HepG2 (cell line): ENCODE measurements at regions not wholly inside any gene's neighbourhood (a gene's known extent, or its start where the extent isn't known, plus 50 kb on each side); places are given as distances from the start of the nearest gene placed in this dataset.

Source experiments
- ATAC-seq: fragments of 200-7000 bp; cut with Tn5 transposase; 3 replicates; pipeline ENCODE4 v1.9.1; 2020; ENCODE audit warnings: mild to moderate bottlenecking, moderate library complexity
- BruUV-seq: library from RNA; stranded (reverse); fragments of 400-500 nt; replicated peaks from 2 replicates; lab custom pipeline; 2021; lab: Mats Ljungman, UMichigan
- CTCF ChIA-PET: fragments of 300-600 bp; formaldehyde crosslinking; extraction: SDS; loops from one replicate; lab custom pipeline; 2021; ENCODE audit warnings: low total read pairs, inconsistent platforms, low intra/inter-chr PET ratio; lab: Yijun Ruan, JAX
- POLR2A ChIA-PET: fragments of 350-600 bp; sonication (Branson Sonifier 250); formaldehyde crosslinking; loops from one replicate; lab custom pipeline; 2020; ENCODE audit warnings: antibody characterized with exemption, inconsistent platforms; lab: Yijun Ruan, JAX
- DNase-seq: peaks from one replicate; pipeline ENCODE4 v3.0.0-alpha.2; 2015; ENCODE audit warnings: low spot score
- FAIRE-seq: peaks from 3 replicates; lab custom pipeline; 2011; peaks lifted over from hg19 to GRCh38; lab: Jason Lieb, UNC
- H2AFZ ChIP-seq: one replicate; pipeline ENCODE4 v1.6.1; 2011; ENCODE audit warnings: low read length, inconsistent platforms
- H3K27ac ChIP-seq: fragments of 300-600 bp; 3 replicates; pipeline ENCODE4 v1.8.0; 2011; ENCODE audit warnings: mixed run types, mild to moderate bottlenecking, mixed read lengths, low read length, inconsistent platforms; ENCODE audit not compliant: insufficient read depth; ENCODE audit errors: extremely low read length
- H3K27me3 ChIP-seq, 2 experiments: fragments of 200-600 bp in 1 of 2; 2 replicates in 1 of 2; 3 replicates in 1 of 2; pipeline versions ENCODE4 v1.6.0 to v1.8.0; 2011; ENCODE audit warnings: low read length in 2 of 2, mild to moderate bottlenecking in 2 of 2, moderate library complexity in 2 of 2, inconsistent platforms in 1 of 2; ENCODE audit not compliant: insufficient read depth in 2 of 2, control insufficient read depth in 1 of 2
- H3K36me3 ChIP-seq, 2 experiments: fragments of 200-600 bp in 1 of 2; replicated peaks in 1 of 2; 2 replicates in 1 of 2; 3 replicates in 1 of 2; pipeline versions ENCODE4 v1.5.1 to v1.8.0; 2011; ENCODE audit warnings: low read length in 2 of 2, inconsistent platforms in 1 of 2; ENCODE audit not compliant: insufficient read depth in 2 of 2, control insufficient read depth in 1 of 2
- H3K4me1 ChIP-seq: 2 replicates; pipeline ENCODE4 v1.5.1; 2012; ENCODE audit warnings: low read length, inconsistent platforms; ENCODE audit not compliant: insufficient read depth
- H3K4me2 ChIP-seq: 2 replicates; pipeline ENCODE4 v1.6.0; 2011; ENCODE audit warnings: low read depth, low read length, inconsistent platforms
- H3K4me3 ChIP-seq, 3 experiments: fragments of 200-600 bp in 1 of 3; sonication (generic), shearing (Covaris generic) in 1 of 3; replicated peaks in 1 of 3; 2 replicates each; pipeline ENCODE4 v1.5.1; 2011 to 2016; ENCODE audit warnings: low read length in 3 of 3, inconsistent platforms in 2 of 3, low read depth in 2 of 3, mild to moderate bottlenecking in 2 of 3, control low read depth in 1 of 3, mixed read lengths in 1 of 3; ENCODE audit not compliant: insufficient read depth in 1 of 3
- H3K79me2 ChIP-seq: one replicate; pipeline ENCODE4 v1.6.1; 2011; ENCODE audit warnings: low read length, inconsistent platforms; ENCODE audit not compliant: insufficient read depth
- H3K9ac ChIP-seq: 2 replicates; pipeline ENCODE4 v1.6.0; 2011; ENCODE audit warnings: mild to moderate bottlenecking, low read depth, low read length, inconsistent platforms; ENCODE audit not compliant: insufficient read depth
- H3K9me3 ChIP-seq: 2 replicates; pipeline ENCODE4 v1.5.1; 2012; ENCODE audit warnings: mild to moderate bottlenecking, low read length
- H4K20me1 ChIP-seq: 2 replicates; pipeline ENCODE4 v1.6.0; 2011; ENCODE audit warnings: inconsistent platforms, mild to moderate bottlenecking, low read length, moderate library complexity; ENCODE audit not compliant: insufficient read depth
- ASH2L ChIP-seq: fragments of 300-600, 200-600 bp; sonication (generic); IDR thresholded peaks from 2 replicates; pipeline ENCODE4 v1.7.0; 2017; ENCODE audit warnings: low read depth, mild to moderate bottlenecking, moderate library complexity, mixed read lengths, low read length; ENCODE audit not compliant: insufficient read length
- BRCA1 ChIP-seq: sonication (generic); formaldehyde crosslinking; IDR thresholded peaks from 2 replicates; pipeline ENCODE4 v1.4.0; 2020; ENCODE audit warnings: missing genetic modification reagents
- GABPB1 ChIP-seq: IDR thresholded peaks from 2 replicates; pipeline ENCODE4 v1.6.1; 2016; ENCODE audit warnings: mild to moderate bottlenecking, missing genetic modification reagents, moderate library complexity, missing compliant biosample characterization
- HNF4A ChIP-seq: sonication (generic); formaldehyde crosslinking; IDR thresholded peaks from 2 replicates; pipeline ENCODE4 v1.4.0; 2020; ENCODE audit warnings: missing genetic modification reagents
- IRF2 ChIP-seq: IDR thresholded peaks from 2 replicates; pipeline ENCODE4 v1.6.1; 2018; ENCODE audit warnings: missing genetic modification reagents, missing compliant biosample characterization
- NFRKB ChIP-seq: fragments of 450-650 bp; IDR thresholded peaks from 2 replicates; pipeline ENCODE4 v1.6.1; 2017
- NFYC ChIP-seq: IDR thresholded peaks from 2 replicates; pipeline ENCODE4 v1.6.1; 2016; ENCODE audit warnings: missing genetic modification reagents, missing compliant biosample characterization
- NONO ChIP-seq, 2 experiments: fragments of 450-650 bp in 1 of 2; sonication (generic) in 1 of 2; formaldehyde crosslinking in 1 of 2; IDR thresholded peaks in 1 of 2; conservative IDR thresholded peaks in 1 of 2; 2 replicates each; pipeline versions ENCODE4 v1.6.1 to v1.8.0; 2017 to 2022; ENCODE audit warnings: mild to moderate bottlenecking in 1 of 2, missing genetic modification reagents in 1 of 2, moderate library complexity in 1 of 2
- POLR2AphosphoS2 ChIP-seq: IDR thresholded peaks from 2 replicates; pipeline ENCODE4 v1.6.1; 2011; ENCODE audit warnings: low read depth, low read length, improper control_type of control experiment
- PTBP1 ChIP-seq: fragments of 200-400 bp; formaldehyde crosslinking; IDR thresholded peaks from 2 replicates; pipeline ENCODE4 v1.6.1; 2018; ENCODE audit warnings: low read length, low read depth; ENCODE audit not compliant: poor library complexity, severe bottlenecking
- STAG1 ChIP-seq: sonication (generic); formaldehyde crosslinking; IDR thresholded peaks from 2 replicates; pipeline ENCODE4 v1.4.0; 2020; ENCODE audit warnings: missing genetic modification reagents
- ZC3H13 ChIP-seq: sonication (generic); formaldehyde crosslinking; IDR thresholded peaks from 2 replicates; pipeline ENCODE4 v1.8.1; 2023; ENCODE audit warnings: mild to moderate bottlenecking, missing genetic modification reagents, moderate library complexity
- ZNF20 ChIP-seq: sonication (generic); formaldehyde crosslinking; IDR thresholded peaks from 2 replicates; pipeline ENCODE4 v1.4.0; 2020; ENCODE audit warnings: mild to moderate bottlenecking, moderate library complexity, missing genetic modification reagents
- ZNF44 ChIP-seq: sonication (generic); formaldehyde crosslinking; IDR thresholded peaks from 2 replicates; pipeline ENCODE4 v1.5.1; 2020; ENCODE audit warnings: mild to moderate bottlenecking, missing genetic modification reagents
- ZNF7 ChIP-seq: IDR thresholded peaks from 2 replicates; pipeline ENCODE4 v1.6.1; 2016; ENCODE audit warnings: missing biosample characterization, missing genetic modification reagents
- WGBS: methylation state at CpG from one replicate; pipeline ENCODE4 v1.1.6; 2017; ENCODE audit warnings: low lambda C conversion rate; 5-methylcytosine and 5-hydroxymethylcytosine counted together
- in situ Hi-C: cut with HindIII; loops from 2 replicates; pipeline ENCODE4 v1.10.0; 2017; ENCODE audit warnings: low pct_unique_long_range_greater_than_20kb; ENCODE audit not compliant: extremely low pct_ligation_motif_present
- intact Hi-C: fragments of 100-400 bp; cut with micrococcal nuclease; formaldehyde crosslinking; loops from one replicate; pipeline ENCODE4 v1.10.0; 2022; ENCODE audit not compliant: unreplicated experiment
- TF ChIP-seq, protein P1 (sequence below): sonication (generic); formaldehyde crosslinking; IDR thresholded peaks from 2 replicates; pipeline ENCODE4; 2020; ENCODE audit warnings: missing genetic modification reagents, mild to moderate bottlenecking, borderline replicate concordance
- TF ChIP-seq, protein P2 (sequence below): IDR thresholded peaks from 2 replicates; pipeline ENCODE4 v1.6.1; 2016; ENCODE audit warnings: missing genetic modification reagents, missing compliant biosample characterization

DNA sequence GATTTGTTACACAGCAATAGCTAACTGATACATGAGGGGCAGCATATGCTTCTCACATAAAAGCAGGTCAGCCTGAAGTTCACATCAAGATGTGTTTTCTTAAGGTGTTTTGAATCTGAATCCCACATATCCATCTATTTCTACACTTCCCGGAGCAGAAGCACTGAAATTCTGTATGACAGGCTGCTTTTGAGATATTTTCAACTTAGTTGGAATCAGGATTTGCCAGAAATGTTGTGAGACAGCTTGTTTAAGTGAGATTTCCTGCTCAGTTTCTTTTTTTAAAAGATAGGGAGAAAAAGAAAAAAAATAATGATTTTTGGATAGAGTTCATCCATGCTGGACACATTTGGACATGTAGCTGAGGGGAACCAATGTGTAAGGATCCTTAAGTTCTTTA is 501.5 kb upstream of the CELF4 start:
- in situ Hi-C loops = no loop called here
- TF ChIP-seq ZC3H13 (no peak), HNF4A (CRISPR knock-in tag) (no peak), PTBP1 (no peak), NFYC (no peak), BRCA1 (CRISPR knock-in tag) (no peak), ZNF7 (CRISPR knock-in tag) (no peak), STAG1 (CRISPR knock-in tag) (no peak), ZNF20 (CRISPR knock-in tag) (no peak), IRF2 (CRISPR knock-in tag) (no peak), ASH2L (no peak), POLR2AphosphoS2 (no peak), NFRKB (no peak), NONO (IDR thresholded peaks at IDR 0.05) (no peak), NONO (CRISPR knock-in tag; conservative IDR thresholded peaks at IDR 0.05) (no peak), GABPB1 (CRISPR knock-in tag) (no peak), ZNF44 (no peak)
- TF ChIP-seq, protein P1, sequence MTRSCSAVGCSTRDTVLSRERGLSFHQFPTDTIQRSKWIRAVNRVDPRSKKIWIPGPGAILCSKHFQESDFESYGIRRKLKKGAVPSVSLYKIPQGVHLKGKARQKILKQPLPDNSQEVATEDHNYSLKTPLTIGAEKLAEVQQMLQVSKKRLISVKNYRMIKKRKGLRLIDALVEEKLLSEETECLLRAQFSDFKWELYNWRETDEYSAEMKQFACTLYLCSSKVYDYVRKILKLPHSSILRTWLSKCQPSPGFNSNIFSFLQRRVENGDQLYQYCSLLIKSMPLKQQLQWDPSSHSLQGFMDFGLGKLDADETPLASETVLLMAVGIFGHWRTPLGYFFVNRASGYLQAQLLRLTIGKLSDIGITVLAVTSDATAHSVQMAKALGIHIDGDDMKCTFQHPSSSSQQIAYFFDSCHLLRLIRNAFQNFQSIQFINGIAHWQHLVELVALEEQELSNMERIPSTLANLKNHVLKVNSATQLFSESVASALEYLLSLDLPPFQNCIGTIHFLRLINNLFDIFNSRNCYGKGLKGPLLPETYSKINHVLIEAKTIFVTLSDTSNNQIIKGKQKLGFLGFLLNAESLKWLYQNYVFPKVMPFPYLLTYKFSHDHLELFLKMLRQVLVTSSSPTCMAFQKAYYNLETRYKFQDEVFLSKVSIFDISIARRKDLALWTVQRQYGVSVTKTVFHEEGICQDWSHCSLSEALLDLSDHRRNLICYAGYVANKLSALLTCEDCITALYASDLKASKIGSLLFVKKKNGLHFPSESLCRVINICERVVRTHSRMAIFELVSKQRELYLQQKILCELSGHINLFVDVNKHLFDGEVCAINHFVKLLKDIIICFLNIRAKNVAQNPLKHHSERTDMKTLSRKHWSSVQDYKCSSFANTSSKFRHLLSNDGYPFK (CRISPR knock-in tag) = no peak
- TF ChIP-seq, protein P2, sequence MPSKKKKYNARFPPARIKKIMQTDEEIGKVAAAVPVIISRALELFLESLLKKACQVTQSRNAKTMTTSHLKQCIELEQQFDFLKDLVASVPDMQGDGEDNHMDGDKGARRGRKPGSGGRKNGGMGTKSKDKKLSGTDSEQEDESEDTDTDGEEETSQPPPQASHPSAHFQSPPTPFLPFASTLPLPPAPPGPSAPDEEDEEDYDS (CRISPR knock-in tag) = no peak

More for the DNA sequence above, 501.5 kb upstream of the CELF4 start:
- 0% methylated on average over 1 of the region's 1 CpG for WGBS
- Histone ChIP-seq H3K36me3 (no peaks in the 10 kb centered on the region), H3K4me1 (no peaks in the 10 kb centered on the region), H3K4me3 (no peak overlapping the region), H2AFZ (no peak overlapping the region), H3K27ac (no peak overlapping the region), H3K9ac (no peak overlapping the region), H3K9me3 (0 out of 2 replicates have a peak, but pooled peaks cover 4% of the 10 kb centered on the region), H3K27me3 (no peaks in the 10 kb centered on the region), H3K79me2 (no peaks in the 10 kb centered on the region), H3K4me2 (no peak overlapping the region), H4K20me1 (no peaks in the 10 kb centered on the region)
- POLR2A ChIA-PET = no interaction called here
- FAIRE-seq (no peak), DNase-seq (no peak), ATAC-seq (no peak)
- intact Hi-C loops = no loop called here
- no TSS peak for BruUV-seq
- CTCF ChIA-PET = no interaction called here
